ENCODE measurements at regions not wholly inside any gene's neighbourhood (a gene's known extent, or its start where the extent isn't known, plus 50 kb on each side); places are given as distances from the start of the nearest gene placed in this dataset.

DNA sequence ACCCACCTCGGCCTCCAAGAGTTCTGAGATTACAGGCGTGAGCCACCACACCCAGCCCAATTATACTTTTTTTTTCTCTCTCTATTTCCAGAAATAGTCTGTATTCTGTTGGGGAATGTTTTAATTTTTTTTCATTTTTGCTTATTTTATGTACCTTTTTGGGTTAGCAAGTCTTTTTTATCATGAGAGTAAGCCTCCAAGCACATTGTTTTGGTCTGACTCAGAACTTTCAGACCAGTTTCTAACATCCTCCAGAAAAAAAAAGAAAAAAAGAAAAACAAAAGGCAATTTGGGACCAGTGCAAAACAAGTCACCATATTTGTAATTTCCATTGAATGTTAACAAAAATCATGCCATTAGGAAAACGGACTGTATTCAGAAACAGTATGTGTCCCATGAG is 1465.5 kb downstream of the SLITRK5 start:
- TF ChIP-seq BHLHE40 (IDR thresholded peaks at IDR 0.05; ENCODE audit: low read depth, low read length): no peak
- TF ChIP-seq CTCF (conservative IDR thresholded peaks at IDR 0.05; ENCODE audit: low read depth, low read length): no peak
- TF ChIP-seq CEBPB (IDR thresholded peaks at IDR 0.05; ENCODE audit: low read depth, low read length): no peak
- no peak for TF ChIP-seq CHD1 (IDR thresholded peaks at IDR 0.05; ENCODE audit: low read depth, low read length)
- TF ChIP-seq, protein P1, sequence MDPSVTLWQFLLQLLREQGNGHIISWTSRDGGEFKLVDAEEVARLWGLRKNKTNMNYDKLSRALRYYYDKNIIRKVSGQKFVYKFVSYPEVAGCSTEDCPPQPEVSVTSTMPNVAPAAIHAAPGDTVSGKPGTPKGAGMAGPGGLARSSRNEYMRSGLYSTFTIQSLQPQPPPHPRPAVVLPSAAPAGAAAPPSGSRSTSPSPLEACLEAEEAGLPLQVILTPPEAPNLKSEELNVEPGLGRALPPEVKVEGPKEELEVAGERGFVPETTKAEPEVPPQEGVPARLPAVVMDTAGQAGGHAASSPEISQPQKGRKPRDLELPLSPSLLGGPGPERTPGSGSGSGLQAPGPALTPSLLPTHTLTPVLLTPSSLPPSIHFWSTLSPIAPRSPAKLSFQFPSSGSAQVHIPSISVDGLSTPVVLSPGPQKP (IDR thresholded peaks at IDR 0.05; ENCODE audit: borderline replicate concordance, low read depth, low read length): no peak
- TF ChIP-seq POLR2A (IDR thresholded peaks at IDR 0.05; ENCODE audit: low read depth, low read length): no peak
- no peak for TF ChIP-seq MAFK (IDR thresholded peaks at IDR 0.05; ENCODE audit: low read depth, low read length)
- no peak for TF ChIP-seq USF2 (IDR thresholded peaks at IDR 0.05; ENCODE audit: low read depth, low read length)
- TF ChIP-seq MXI1 (IDR thresholded peaks at IDR 0.05; ENCODE audit: borderline replicate concordance, low read depth, low read length): no peak

All from IMR-90 (cell line).